ENCODE measurements at regions not wholly inside any gene's neighbourhood (a gene's known extent, or its start where the extent isn't known, plus 50 kb on each side); places are given as distances from the start of the nearest gene placed in this dataset.

GRCh38 chr18:46411867-46412690 lies 244.9 kb downstream of the LOXHD1 start:
- no peak for TF ChIP-seq POLR2A (IDR thresholded peaks at IDR 0.05)
- TF ChIP-seq, protein P1, sequence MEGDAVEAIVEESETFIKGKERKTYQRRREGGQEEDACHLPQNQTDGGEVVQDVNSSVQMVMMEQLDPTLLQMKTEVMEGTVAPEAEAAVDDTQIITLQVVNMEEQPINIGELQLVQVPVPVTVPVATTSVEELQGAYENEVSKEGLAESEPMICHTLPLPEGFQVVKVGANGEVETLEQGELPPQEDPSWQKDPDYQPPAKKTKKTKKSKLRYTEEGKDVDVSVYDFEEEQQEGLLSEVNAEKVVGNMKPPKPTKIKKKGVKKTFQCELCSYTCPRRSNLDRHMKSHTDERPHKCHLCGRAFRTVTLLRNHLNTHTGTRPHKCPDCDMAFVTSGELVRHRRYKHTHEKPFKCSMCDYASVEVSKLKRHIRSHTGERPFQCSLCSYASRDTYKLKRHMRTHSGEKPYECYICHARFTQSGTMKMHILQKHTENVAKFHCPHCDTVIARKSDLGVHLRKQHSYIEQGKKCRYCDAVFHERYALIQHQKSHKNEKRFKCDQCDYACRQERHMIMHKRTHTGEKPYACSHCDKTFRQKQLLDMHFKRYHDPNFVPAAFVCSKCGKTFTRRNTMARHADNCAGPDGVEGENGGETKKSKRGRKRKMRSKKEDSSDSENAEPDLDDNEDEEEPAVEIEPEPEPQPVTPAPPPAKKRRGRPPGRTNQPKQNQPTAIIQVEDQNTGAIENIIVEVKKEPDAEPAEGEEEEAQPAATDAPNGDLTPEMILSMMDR (IDR thresholded peaks at IDR 0.05), result no peak
- Histone ChIP-seq H3K4me3 (replicated peaks in 1 of 3) (no peak overlapping the region), H3K27me3 (no peaks in the 10 kb centered on the region), H3K27ac (peak overlapping the region; percentile 24 to 81 (median 54)), H3K4me1 (peaks cover 19 to 42% of the 10 kb centered on the region in 2 donors), H3K9me3 (no peaks in the 10 kb centered on the region), H3K36me3 (no peaks in the 10 kb centered on the region)
- WGBS, 2 donors, result 35% methylated on average over 4 to 6 of the region's 6 CpGs
- peak; percentile 62 to 74 for DNase-seq
- intact Hi-C loops (cut with DNase I), result no loop called here

DNA sequence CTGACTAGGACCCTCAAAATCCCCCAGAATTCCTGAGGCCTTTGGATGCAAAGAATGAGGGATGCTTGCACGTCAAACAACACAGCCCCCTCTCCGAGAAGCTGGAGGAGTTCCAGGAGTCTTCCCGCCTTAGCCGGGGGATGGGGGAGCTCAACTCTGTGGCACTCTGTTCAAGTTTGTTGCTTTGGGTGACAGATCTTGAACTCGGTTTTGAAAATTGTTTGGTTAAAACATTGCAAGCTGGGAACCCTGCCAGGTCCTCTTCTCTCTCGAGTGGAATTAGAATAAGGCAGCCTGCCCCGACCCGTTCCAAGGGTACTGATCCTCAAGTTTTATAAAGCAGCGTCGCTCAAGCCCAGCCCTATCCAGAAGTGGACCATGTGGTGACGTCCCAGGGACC lies 244.1 kb downstream of the LOXHD1 start:
- no peak overlapping the region for H3K4me3 ChIP-seq (replicated peaks in 1 of 3)
- no peaks in the 10 kb centered on the region for H3K27me3 ChIP-seq
- peak overlapping the region; percentile 18 to 81 (median 70) for H3K27ac ChIP-seq
- no peaks in the 10 kb centered on the region for H3K9me3 ChIP-seq
- H3K4me1 ChIP-seq, result peaks cover 19 to 42% of the 10 kb centered on the region in 2 donors
- 19 to 36% methylated on average over 11 of the region's 11 CpGs for WGBS, 2 donors
- peak; percentile 96 for DNase-seq
- no peaks in the 10 kb centered on the region for H3K36me3 ChIP-seq
- TF ChIP-seq POLR2A (IDR thresholded peaks at IDR 0.05), result no peak
- TF ChIP-seq, protein P1 (IDR thresholded peaks at IDR 0.05), result no peak
- intact Hi-C loops (cut with DNase I), result no loop called here

DNA sequence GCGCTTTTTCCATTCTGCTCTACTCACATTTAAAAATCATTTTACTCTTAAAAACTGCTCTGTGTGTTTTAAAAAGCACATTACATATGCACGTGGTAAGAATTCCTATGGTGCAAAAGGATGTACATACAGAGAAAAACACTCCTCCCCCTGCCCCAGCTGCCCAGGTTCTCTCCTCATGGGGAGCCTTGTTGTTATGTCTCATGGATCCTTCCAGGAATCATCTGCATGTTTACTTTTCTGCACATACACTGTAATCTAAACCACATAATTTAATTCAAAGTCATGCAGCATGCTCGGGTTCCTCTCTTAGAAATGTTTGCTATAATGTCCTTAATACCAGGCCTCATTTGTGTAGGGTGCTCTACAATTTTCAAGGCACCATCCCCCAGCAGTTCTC lies 243.3 kb downstream of the LOXHD1 start:
- H3K36me3 ChIP-seq, result no peaks in the 10 kb centered on the region
- H3K27me3 ChIP-seq, result no peaks in the 10 kb centered on the region
- 86 to 87% methylated on average over 3 of the region's 3 CpGs for WGBS, 2 donors
- TF ChIP-seq, protein P1 (IDR thresholded peaks at IDR 0.05), result no peak
- TF ChIP-seq POLR2A (IDR thresholded peaks at IDR 0.05), result no peak
- no peak for DNase-seq
- H3K4me3 ChIP-seq (replicated peaks in 1 of 3), result no peak overlapping the region
- peak overlapping the region in 2 of 3 donors; percentile 18 to 81 for H3K27ac ChIP-seq
- intact Hi-C loops (cut with DNase I), result no loop called here
- H3K4me1 ChIP-seq, result peaks cover 23 to 47% of the 10 kb centered on the region in 2 donors
- no peaks in the 10 kb centered on the region for H3K9me3 ChIP-seq

DNA sequence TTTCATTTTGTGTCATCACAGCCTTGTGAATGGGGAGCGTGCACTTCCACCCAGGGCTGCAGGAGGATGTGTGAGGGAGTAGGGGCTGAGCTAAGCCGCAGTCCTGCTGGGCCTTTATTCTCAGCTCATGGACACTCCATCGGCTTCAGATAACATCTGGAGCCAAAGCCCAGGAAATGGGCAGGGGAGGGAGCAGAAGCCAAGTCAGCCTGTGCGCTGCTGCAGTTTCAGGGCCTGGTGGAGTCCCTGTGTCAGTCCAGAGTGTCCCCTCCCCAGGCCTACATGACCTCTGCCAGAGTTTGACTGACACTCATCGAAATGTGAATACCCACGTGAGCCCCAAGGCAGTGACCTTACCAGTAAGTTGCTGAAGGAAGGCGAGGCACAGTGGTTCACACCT lies 242.2 kb downstream of the LOXHD1 start:
- intact Hi-C loops (cut with DNase I), result no loop called here
- no peak overlapping the region for H3K27ac ChIP-seq
- H3K36me3 ChIP-seq, result no peaks in the 10 kb centered on the region
- no peaks in the 10 kb centered on the region for H3K27me3 ChIP-seq
- TF ChIP-seq, protein P1 (IDR thresholded peaks at IDR 0.05), result no peak
- no peak for TF ChIP-seq POLR2A (IDR thresholded peaks at IDR 0.05)
- WGBS, 2 donors, result 85 to 96% methylated on average over 7 of the region's 7 CpGs
- no peak overlapping the region for H3K4me3 ChIP-seq (replicated peaks in 1 of 3)
- peaks cover 31 to 55% of the 10 kb centered on the region in 2 donors for H3K4me1 ChIP-seq
- no peaks in the 10 kb centered on the region for H3K9me3 ChIP-seq
- DNase-seq, result no peak

- no peak overlapping the region for H3K27ac ChIP-seq
- no peak for DNase-seq
- H3K36me3 ChIP-seq, result no peaks in the 10 kb centered on the region
- H3K4me3 ChIP-seq (replicated peaks in 1 of 3), result no peak overlapping the region
- TF ChIP-seq, protein P1 (IDR thresholded peaks at IDR 0.05), result no peak
- no peak for TF ChIP-seq POLR2A (IDR thresholded peaks at IDR 0.05)
- 81 to 89% methylated on average over 4 of the region's 4 CpGs for WGBS, 2 donors
- H3K9me3 ChIP-seq, result no peaks in the 10 kb centered on the region
- intact Hi-C loops (cut with DNase I), result no loop called here
- H3K4me1 ChIP-seq, result peaks cover 31 to 47% of the 10 kb centered on the region in 2 donors
- H3K27me3 ChIP-seq, result no peaks in the 10 kb centered on the region
These were observed 241.3 kb downstream of the LOXHD1 start for GRCh38 chr18:46415532-46416252.

Data from thyroid gland (tissue), 4 donors.